K562 (cell line): ENCODE measurements at regions not wholly inside any gene's neighbourhood (a gene's known extent, or its start where the extent isn't known, plus 50 kb on each side); places are given as distances from the start of the nearest gene placed in this dataset.
"Not testable (repeated sequence)": the region's sequence is repeated elsewhere in the genome, so short reads cannot be mapped to it uniquely, and the experiment has no call there.

ENCODE experiments used
- ATAC-seq: fragments of 200-7000 bp; cut with Tn5 transposase; 3 replicates; pipeline ENCODE4 v1.9.1; 2020; ENCODE audit warnings: moderate library complexity
- BruUV-seq: library from RNA; stranded (reverse); fragments of 400-500 nt; replicated peaks from 2 replicates; lab custom pipeline; 2021; lab: Mats Ljungman, UMichigan
- CTCF ChIA-PET: fragments of 300-600 bp; formaldehyde crosslinking; extraction: SDS; loops from one replicate; lab custom pipeline; 2021; ENCODE audit warnings: low intra/inter-chr PET ratio; lab: Yijun Ruan, JAX
- POLR2A ChIA-PET: fragments of 300-600, 350-650 bp; sonication (Branson Sonifier 250); formaldehyde crosslinking; extraction: SDS; loops from one replicate; lab custom pipeline; 2021; ENCODE audit warnings: antibody characterized with exemption, inconsistent platforms; lab: Yijun Ruan, JAX
- DNase-seq, 4 experiments: peaks; one replicate each; pipeline versions ENCODE4 v3.0.0 to v3.0.0-alpha.2; 2011 to 2018; ENCODE audit warnings: low spot score in 3 of 4, mixed read lengths in 3 of 4; ENCODE audit errors: extremely low read depth in 1 of 4
- FAIRE-seq: peaks from 2 replicates; lab custom pipeline; 2011; peaks lifted over from hg19 to GRCh38; lab: Jason Lieb, UNC
- H2AFZ ChIP-seq: 2 replicates; pipeline ENCODE4 v1.6.0; 2011; ENCODE audit warnings: low read depth, low read length, control low read depth, inconsistent platforms
- H3K27ac ChIP-seq: fragments of 200-600 bp; 3 replicates; pipeline ENCODE4 v1.8.0; 2011; ENCODE audit warnings: low read depth, mild to moderate bottlenecking, control low read depth, inconsistent platforms, low read length, moderate library complexity, mixed read lengths; ENCODE audit errors: extremely low read depth
- H3K27me3 ChIP-seq, 2 experiments: fragments of 300-600 bp in 1 of 2; 2 replicates in 1 of 2; 3 replicates in 1 of 2; pipeline versions ENCODE4 v1.6.0 to v1.8.0; 2011; ENCODE audit warnings: inconsistent platforms in 2 of 2, low read length in 2 of 2, mild to moderate bottlenecking in 1 of 2, mixed read lengths in 1 of 2, moderate library complexity in 1 of 2; ENCODE audit not compliant: control insufficient read depth in 2 of 2, insufficient read depth in 2 of 2
- H3K36me3 ChIP-seq: fragments of 300-600 bp; 3 replicates; pipeline ENCODE4 v1.8.0; 2011; ENCODE audit warnings: mild to moderate bottlenecking, low read length, inconsistent platforms; ENCODE audit not compliant: control insufficient read depth, insufficient read depth
- H3K4me1 ChIP-seq, 2 experiments: fragments of 200-600 bp in 1 of 2; replicated peaks in 1 of 2; 2 replicates in 1 of 2; 3 replicates in 1 of 2; pipeline versions ENCODE4 v1.5.1 to v1.8.0; 2011; ENCODE audit warnings: inconsistent platforms in 2 of 2, low read length in 2 of 2, mild to moderate bottlenecking in 1 of 2, mixed read lengths in 1 of 2, moderate library complexity in 1 of 2; ENCODE audit not compliant: control insufficient read depth in 2 of 2, insufficient read depth in 2 of 2
- H3K4me2 ChIP-seq: 2 replicates; pipeline ENCODE4 v1.6.1; 2011; ENCODE audit warnings: low read length, control low read depth, inconsistent platforms, mixed read lengths; ENCODE audit not compliant: insufficient read depth
- H3K4me3 ChIP-seq: fragments of 200-600 bp; sonication (generic), shearing (Covaris generic); 2 replicates; pipeline ENCODE4 v1.5.1; 2016; ENCODE audit warnings: control low read depth, inconsistent platforms
- H3K79me2 ChIP-seq: fragments of 200-600 bp; 3 replicates; pipeline ENCODE4 v1.8.0; 2011; ENCODE audit warnings: low read length, inconsistent platforms; ENCODE audit not compliant: control insufficient read depth, insufficient read depth
- H3K9ac ChIP-seq, 2 experiments: 2 replicates each; pipeline versions ENCODE4 v1.6.0 to v1.6.1; 2011; ENCODE audit warnings: low read depth in 2 of 2, low read length in 2 of 2, control low read depth in 1 of 2, inconsistent platforms in 1 of 2, mild to moderate bottlenecking in 1 of 2, mixed read lengths in 1 of 2; ENCODE audit not compliant: insufficient read depth in 1 of 2
- H3K9me1 ChIP-seq: one replicate; pipeline ENCODE4 v1.6.0; 2011; ENCODE audit warnings: inconsistent platforms, mild to moderate bottlenecking, low read length, moderate library complexity; ENCODE audit not compliant: control insufficient read depth, insufficient read depth
- H3K9me3 ChIP-seq: replicated peaks from 2 replicates; pipeline ENCODE4 v1.5.1; 2011; ENCODE audit warnings: low read depth, low read length, inconsistent platforms; ENCODE audit not compliant: control insufficient read depth, insufficient read depth
- H4K20me1 ChIP-seq: replicated peaks from 2 replicates; pipeline ENCODE4 v1.6.1; 2011; ENCODE audit warnings: low read length, inconsistent platforms, mixed read lengths; ENCODE audit not compliant: control insufficient read depth, insufficient read depth
- EGR1 ChIP-seq: fragments of 450-650 bp; conservative IDR thresholded peaks from 2 replicates; pipeline ENCODE4 v1.6.1; 2017; ENCODE audit warnings: mild to moderate bottlenecking
- MAFF ChIP-seq: IDR thresholded peaks from 2 replicates; pipeline ENCODE4 v1.6.1; 2012; ENCODE audit warnings: low read length, improper control_type of control experiment
- MAZ ChIP-seq, 2 experiments: fragments of 450-650 bp in 1 of 2; sonication (generic) in 1 of 2; formaldehyde crosslinking; IDR thresholded peaks in 1 of 2; conservative IDR thresholded peaks in 1 of 2; 2 replicates each; pipeline versions ENCODE4 v1.4.0 to v1.5.0; 2020; ENCODE audit warnings: mild to moderate bottlenecking in 1 of 2, missing genetic modification reagents in 1 of 2
- PCBP2 ChIP-seq: fragments of 200-400 bp; formaldehyde crosslinking; IDR thresholded peaks from 2 replicates; pipeline ENCODE4 v1.6.1; 2018; ENCODE audit warnings: low read length, low read depth, mild to moderate bottlenecking, moderate library complexity; ENCODE audit not compliant: poor library complexity, severe bottlenecking
- SETDB1 ChIP-seq: IDR thresholded peaks from one replicate; pipeline ENCODE4 v1.6.1; 2012; ENCODE audit warnings: low read length, control low read depth, inconsistent platforms
- SMAD1 ChIP-seq: fragments of 150-350 bp; IDR thresholded peaks from 2 replicates; pipeline ENCODE4 v1.6.1; 2014; ENCODE audit warnings: low read length, low read depth; ENCODE audit not compliant: partially characterized antibody
- TCF7L2 ChIP-seq: fragments of 150-350 bp; IDR thresholded peaks from 2 replicates; pipeline ENCODE4 v1.6.1; 2016; ENCODE audit warnings: low read depth, mild to moderate bottlenecking, low read length, moderate library complexity
- XRCC4 ChIP-seq: IDR thresholded peaks from one replicate; pipeline ENCODE4 v1.6.1; 2011; ENCODE audit not compliant: insufficient read depth, insufficient read length; ENCODE audit errors: extremely low read depth
- ZNF444 ChIP-seq: fragments of 250-450 bp; sonication (Bioruptor Pico); IDR thresholded peaks from 2 replicates; pipeline ENCODE4 v1.4.0; 2020; ENCODE audit warnings: mild to moderate bottlenecking, moderate library complexity
- ZNF785 ChIP-seq: fragments of 250-450 bp; sonication (Bioruptor Pico); IDR thresholded peaks from 2 replicates; pipeline ENCODE4 v1.4.0; 2020; ENCODE audit warnings: mild to moderate bottlenecking
- WGBS: fragments of 100-300 bp; shearing (Covaris generic); methylation state at CpG from one replicate; pipeline ENCODE4 v1.1.6; 2016; ENCODE audit warnings: low coverage, mixed read lengths; ENCODE audit not compliant: insufficient coverage; ENCODE audit errors: missing lambda C conversion rate; 5-methylcytosine and 5-hydroxymethylcytosine counted together
- in situ Hi-C: fragments of 300-500 bp; cut with MboI; formaldehyde crosslinking; loops from 4 replicates; pipeline ENCODE4 v1.15.0; 2018; ENCODE audit warnings: inconsistent platforms, mixed read lengths
- intact Hi-C: fragments of 100-400 bp; cut with micrococcal nuclease; formaldehyde crosslinking; loops from 2 replicates; pipeline ENCODE4 v1.14.2; 2022
- TF ChIP-seq, protein P1 (sequence below): fragments of 450-650 bp; formaldehyde crosslinking; IDR thresholded peaks from 2 replicates; pipeline ENCODE4 v1.4.0; 2022; ENCODE audit warnings: mild to moderate bottlenecking, moderate library complexity
- TF ChIP-seq, protein P2 (sequence below): sonication (generic); formaldehyde crosslinking; IDR thresholded peaks from 2 replicates; pipeline ENCODE4 v1.8.0; 2022; ENCODE audit warnings: mild to moderate bottlenecking, missing genetic modification reagents
- TF ChIP-seq, protein P3 (sequence below): fragments of 450-650 bp; IDR thresholded peaks from 2 replicates; pipeline ENCODE4 v1.6.1; 2016; ENCODE audit warnings: mild to moderate bottlenecking

DNA sequence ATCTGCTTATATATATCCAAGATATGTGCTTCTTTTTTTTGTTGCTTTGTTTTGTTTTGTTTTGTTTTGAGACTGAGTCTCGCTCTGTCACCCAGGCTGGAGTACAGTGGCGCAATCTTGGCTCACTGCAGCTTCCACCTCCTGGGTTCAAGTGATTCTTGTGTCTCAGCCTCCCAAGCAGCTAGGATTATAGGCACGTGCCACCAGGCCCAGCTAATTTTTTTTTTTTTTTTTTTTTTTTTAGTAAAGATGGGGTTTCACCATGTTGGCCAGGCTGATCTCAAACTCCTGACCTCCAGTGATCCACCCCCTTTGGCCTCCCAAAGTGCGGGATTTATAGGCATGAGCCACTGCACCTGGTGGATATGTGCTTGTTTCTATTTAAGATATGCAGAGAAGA is 314.6 kb upstream of the G2E3 start:
- H4K20me1 ChIP-seq, FAIRE-seq, H3K4me3 ChIP-seq, H3K9me3 ChIP-seq, H3K36me3 ChIP-seq, H3K9ac ChIP-seq, BruUV-seq, intact Hi-C loops, ATAC-seq, CTCF ChIA-PET, H3K9me1 ChIP-seq, H2AFZ ChIP-seq, H3K27me3 ChIP-seq, POLR2A ChIA-PET, DNase-seq, H3K79me2 ChIP-seq, H3K4me1 ChIP-seq, H3K4me2 ChIP-seq, H3K27ac ChIP-seq, in situ Hi-C loops: not testable (repeated sequence)
- 4% methylated on average over 3 of the region's 4 CpGs for WGBS

DNA sequence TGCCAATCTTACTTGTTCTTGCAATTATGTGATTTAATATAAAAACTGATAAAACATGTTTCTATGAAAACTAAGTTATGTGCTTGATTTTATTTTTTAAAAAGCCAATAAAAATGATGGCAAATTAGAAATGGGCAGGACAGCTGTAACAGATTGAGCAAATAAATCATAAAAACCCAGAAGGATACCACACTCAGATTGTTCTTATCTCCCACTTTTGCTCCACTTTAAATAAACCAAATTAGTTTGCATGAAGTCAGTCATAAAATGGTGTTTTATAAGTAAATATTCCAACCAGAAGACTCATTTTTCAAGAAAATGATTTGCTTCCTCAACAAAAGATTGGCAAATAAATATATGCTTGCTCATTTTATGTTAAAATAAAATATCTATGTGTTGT is 307.9 kb upstream of the G2E3 start:
- H4K20me1 ChIP-seq: no peaks in the 10 kb centered on the region
- H3K9me1 ChIP-seq: no peaks in the 10 kb centered on the region
- POLR2A ChIA-PET: interaction anchor here (0.6 kb wide), 1 partner anchor 73 kb away, joined by 3 read pairs; no protein-coding TSS in a partner anchor
- no peak overlapping the region for H3K9ac ChIP-seq
- intact Hi-C loops (no loop called here), in situ Hi-C loops (no loop called here)
- no TSS peak for BruUV-seq
- CTCF ChIA-PET: no interaction called here
- ATAC-seq: no peak
- no peak for DNase-seq
- H3K4me2 ChIP-seq: no peak overlapping the region
- H3K79me2 ChIP-seq: no peaks in the 10 kb centered on the region
- H3K4me1 ChIP-seq: no peaks in the 10 kb centered on the region
- no peaks in the 10 kb centered on the region for H3K9me3 ChIP-seq
- no peak overlapping the region for H2AFZ ChIP-seq
- no peak for FAIRE-seq
- H3K36me3 ChIP-seq: no peaks in the 10 kb centered on the region
- no peak overlapping the region for H3K27ac ChIP-seq
- no peaks in the 10 kb centered on the region for H3K27me3 ChIP-seq
- no peak overlapping the region for H3K4me3 ChIP-seq
- TF ChIP-seq, protein P1, sequence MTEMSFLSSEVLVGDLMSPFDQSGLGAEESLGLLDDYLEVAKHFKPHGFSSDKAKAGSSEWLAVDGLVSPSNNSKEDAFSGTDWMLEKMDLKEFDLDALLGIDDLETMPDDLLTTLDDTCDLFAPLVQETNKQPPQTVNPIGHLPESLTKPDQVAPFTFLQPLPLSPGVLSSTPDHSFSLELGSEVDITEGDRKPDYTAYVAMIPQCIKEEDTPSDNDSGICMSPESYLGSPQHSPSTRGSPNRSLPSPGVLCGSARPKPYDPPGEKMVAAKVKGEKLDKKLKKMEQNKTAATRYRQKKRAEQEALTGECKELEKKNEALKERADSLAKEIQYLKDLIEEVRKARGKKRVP (CRISPR knock-in tag): no peak
- no peak for TF ChIP-seq EGR1
- no peak for TF ChIP-seq SMAD1
- TF ChIP-seq ZNF785: no peak
- no peak for TF ChIP-seq XRCC4
- TF ChIP-seq, protein P2, sequence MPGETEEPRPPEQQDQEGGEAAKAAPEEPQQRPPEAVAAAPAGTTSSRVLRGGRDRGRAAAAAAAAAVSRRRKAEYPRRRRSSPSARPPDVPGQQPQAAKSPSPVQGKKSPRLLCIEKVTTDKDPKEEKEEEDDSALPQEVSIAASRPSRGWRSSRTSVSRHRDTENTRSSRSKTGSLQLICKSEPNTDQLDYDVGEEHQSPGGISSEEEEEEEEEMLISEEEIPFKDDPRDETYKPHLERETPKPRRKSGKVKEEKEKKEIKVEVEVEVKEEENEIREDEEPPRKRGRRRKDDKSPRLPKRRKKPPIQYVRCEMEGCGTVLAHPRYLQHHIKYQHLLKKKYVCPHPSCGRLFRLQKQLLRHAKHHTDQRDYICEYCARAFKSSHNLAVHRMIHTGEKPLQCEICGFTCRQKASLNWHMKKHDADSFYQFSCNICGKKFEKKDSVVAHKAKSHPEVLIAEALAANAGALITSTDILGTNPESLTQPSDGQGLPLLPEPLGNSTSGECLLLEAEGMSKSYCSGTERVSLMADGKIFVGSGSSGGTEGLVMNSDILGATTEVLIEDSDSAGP (CRISPR knock-in tag): no peak
- TF ChIP-seq PCBP2: no peak
- TF ChIP-seq MAFF: no peak
- no peak for TF ChIP-seq MAZ (CRISPR knock-in tag; conservative IDR thresholded peaks at IDR 0.05 in 1 of 2, IDR thresholded peaks at IDR 0.05 in 1 of 2)
- no peak for TF ChIP-seq ZNF444 (CRISPR knock-in tag)
- no peak for TF ChIP-seq TCF7L2
- no peak for TF ChIP-seq SETDB1
- TF ChIP-seq, protein P3, sequence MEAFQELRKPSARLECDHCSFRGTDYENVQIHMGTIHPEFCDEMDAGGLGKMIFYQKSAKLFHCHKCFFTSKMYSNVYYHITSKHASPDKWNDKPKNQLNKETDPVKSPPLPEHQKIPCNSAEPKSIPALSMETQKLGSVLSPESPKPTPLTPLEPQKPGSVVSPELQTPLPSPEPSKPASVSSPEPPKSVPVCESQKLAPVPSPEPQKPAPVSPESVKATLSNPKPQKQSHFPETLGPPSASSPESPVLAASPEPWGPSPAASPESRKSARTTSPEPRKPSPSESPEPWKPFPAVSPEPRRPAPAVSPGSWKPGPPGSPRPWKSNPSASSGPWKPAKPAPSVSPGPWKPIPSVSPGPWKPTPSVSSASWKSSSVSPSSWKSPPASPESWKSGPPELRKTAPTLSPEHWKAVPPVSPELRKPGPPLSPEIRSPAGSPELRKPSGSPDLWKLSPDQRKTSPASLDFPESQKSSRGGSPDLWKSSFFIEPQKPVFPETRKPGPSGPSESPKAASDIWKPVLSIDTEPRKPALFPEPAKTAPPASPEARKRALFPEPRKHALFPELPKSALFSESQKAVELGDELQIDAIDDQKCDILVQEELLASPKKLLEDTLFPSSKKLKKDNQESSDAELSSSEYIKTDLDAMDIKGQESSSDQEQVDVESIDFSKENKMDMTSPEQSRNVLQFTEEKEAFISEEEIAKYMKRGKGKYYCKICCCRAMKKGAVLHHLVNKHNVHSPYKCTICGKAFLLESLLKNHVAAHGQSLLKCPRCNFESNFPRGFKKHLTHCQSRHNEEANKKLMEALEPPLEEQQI: no peak
